Motor neuron (in vitro differentiated cells): ENCODE measurements at regions not wholly inside any gene's neighbourhood (a gene's known extent, or its start where the extent isn't known, plus 50 kb on each side); places are given as distances from the start of the nearest gene placed in this dataset.
"Not testable (repeated sequence)": the region's sequence is repeated elsewhere in the genome, so short reads cannot be mapped to it uniquely, and the experiment has no call there.

ENCODE experiments used
- ATAC-seq, 8 experiments: fragments of 200-7000 bp; cut with Tn5 transposase; replicated peaks in 6 of 8; 2 replicates each; pipeline ENCODE4 v1.8.0; 2021; ENCODE audit warnings: mild to moderate bottlenecking in 8 of 8, moderate library complexity in 8 of 8
- H3K27ac ChIP-seq, 2 donors: fragments of 250-450 bp; sonication (Bioruptor Pico); 2 replicates each; pipeline ENCODE4 v1.9.0; 2021; ENCODE audit warnings: antibody characterized with exemption in 2 of 2, mild to moderate bottlenecking in 2 of 2, moderate library complexity in 1 of 2
- H3K4me1 ChIP-seq, 2 donors: fragments of 250-450 bp; sonication (Bioruptor Pico); replicated peaks in 1 of 2; 2 replicates each; pipeline ENCODE4 v1.6.1; 2021; ENCODE audit warnings: antibody characterized with exemption in 2 of 2, mild to moderate bottlenecking in 2 of 2, moderate library complexity in 1 of 2
- H3K4me3 ChIP-seq, 5 donors: fragments of 250-450 bp; sonication (Bioruptor Pico); 2 replicates each; pipeline ENCODE4 v1.9.0; 2021; ENCODE audit warnings: antibody characterized with exemption in 5 of 5, mild to moderate bottlenecking in 5 of 5, moderate library complexity in 4 of 5
- WGBS, 10 experiments: fragments of 450-650 bp; shearing (Covaris generic); methylation state at CpG; one replicate each; pipeline ENCODE4 v1.0.0; 2022; 5-methylcytosine and 5-hydroxymethylcytosine counted together
- in situ Hi-C, 9 experiments: fragments of 400-800 bp; cut with MboI; loops; one replicate each; pipeline ENCODE4 v1.15.0; 2021; ENCODE audit warnings: low sequenced_read_pairs in 9 of 9, low pct_unique_long_range_greater_than_20kb in 2 of 9; ENCODE audit not compliant: unreplicated experiment in 9 of 9

- ATAC-seq, H3K27ac ChIP-seq, H3K4me3 ChIP-seq, in situ Hi-C loops, H3K4me1 ChIP-seq: not testable (repeated sequence)
- WGBS, 10 experiments, result no CpG with 5 or more reads among the region's 2 CpGs
Measured at GRCh38 chrY:16409206-16409923, 1470.7 kb downstream of the CDY2B start.

- H3K4me3 ChIP-seq, H3K4me1 ChIP-seq, H3K27ac ChIP-seq, in situ Hi-C loops, ATAC-seq: not testable (repeated sequence)
- WGBS, 10 experiments, result no CpG with 5 or more reads among the region's 4 CpGs
Measured at GRCh38 chrY:16379458-16379857, 1500.6 kb downstream of the CDY2B start.

- H3K4me1 ChIP-seq, in situ Hi-C loops, H3K4me3 ChIP-seq, ATAC-seq, H3K27ac ChIP-seq: not testable (repeated sequence)
- WGBS, 10 experiments, result no CpG with 5 or more reads among the region's 1 CpG
Measured at GRCh38 chrY:16341592-16341991, 1538.4 kb downstream of the CDY2B start.

GRCh38 chrY:16330032-16330758, 1549.8 kb downstream of the CDY2B start:
- in situ Hi-C loops, result not testable (repeated sequence)
- no CpG with 5 or more reads among the region's 6 CpGs for WGBS, 10 experiments

GRCh38 chrY:16329135-16329820, 1550.7 kb downstream of the CDY2B start:
- ATAC-seq, in situ Hi-C loops: not testable (repeated sequence)

More at GRCh38 chrY:16330032-16330758, 1549.8 kb downstream of the CDY2B start:
- ATAC-seq, H3K4me3 ChIP-seq, H3K27ac ChIP-seq, H3K4me1 ChIP-seq: not testable (repeated sequence)

More at GRCh38 chrY:16329135-16329820, 1550.7 kb downstream of the CDY2B start:
- WGBS, 10 experiments, result no CpG with 5 or more reads among the region's 8 CpGs
- H3K27ac ChIP-seq, H3K4me1 ChIP-seq, H3K4me3 ChIP-seq: not testable (repeated sequence)
